ENCODE measurements at regions not wholly inside any gene's neighbourhood (a gene's known extent, or its start where the extent isn't known, plus 50 kb on each side); places are given as distances from the start of the nearest gene placed in this dataset.

DNA sequence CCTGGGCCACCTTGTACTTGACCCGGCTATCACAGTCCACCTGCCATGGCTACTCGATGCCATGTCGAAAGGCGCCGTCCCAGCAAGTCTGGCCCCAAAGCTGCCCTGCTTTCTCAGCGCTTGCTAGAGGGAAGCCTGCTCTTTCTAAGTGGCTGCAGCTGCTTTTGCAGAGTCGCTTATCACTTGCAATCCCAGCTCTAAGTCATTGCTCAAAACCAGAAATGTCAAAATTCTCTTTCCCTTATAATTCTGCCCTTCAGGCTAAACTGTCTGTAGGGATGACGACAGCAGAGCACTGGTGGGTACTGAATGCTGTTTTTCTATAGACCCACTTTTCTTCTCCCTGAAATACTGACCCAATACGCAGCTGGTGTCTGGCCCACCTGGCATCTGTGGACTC, 184.2 kb downstream of the ENGASE start:
- TF ChIP-seq RBM39 (IDR thresholded peaks at IDR 0.05; ENCODE audit: low read depth, low read length, poor library complexity, severe bottlenecking) (no peak), SAFB2 (CRISPR knock-in tag; IDR thresholded peaks at IDR 0.05; ENCODE audit: borderline replicate concordance, low read depth) (no peak), FOXJ3 (CRISPR knock-in tag; IDR thresholded peaks at IDR 0.05; ENCODE audit: borderline replicate concordance) (no peak)

Data from HepG2 (cell line).